SK-N-SH (cell line): ENCODE measurements at regions not wholly inside any gene's neighbourhood (a gene's known extent, or its start where the extent isn't known, plus 50 kb on each side); places are given as distances from the start of the nearest gene placed in this dataset.
A peak's percentile ranks its signal among the peaks of the same experiment; 100 is the strongest.

Source experiments
- CTCF ChIA-PET: fragments of 300-600, 350-600 bp; formaldehyde crosslinking; extraction: SDS; loops from one replicate; lab custom pipeline; 2021; lab: Yijun Ruan, JAX
- POLR2A ChIA-PET: fragments of 350-600 bp; sonication (Branson Sonifier 250); formaldehyde crosslinking; extraction: SDS; loops from one replicate; lab custom pipeline; 2020; ENCODE audit warnings: antibody characterized with exemption, inconsistent platforms; lab: Yijun Ruan, JAX
- DNase-seq: peaks from one replicate; pipeline ENCODE4 v3.0.0; 2012
- H2AFZ ChIP-seq: fragments of 200-600 bp; sonication (generic); 2 replicates; pipeline ENCODE4 v1.8.1; 2016; ENCODE audit warnings: antibody characterized with exemption, mild to moderate bottlenecking, low read depth
- H3F3A ChIP-seq: fragments of 200-600 bp; sonication (generic); replicated peaks from 2 replicates; pipeline ENCODE3; 2016; ENCODE audit warnings: antibody characterized with exemption, mild to moderate bottlenecking; ENCODE audit not compliant: insufficient read depth
- H3K27ac ChIP-seq, 2 experiments: fragments of 200-500 bp in 1 of 2; fragments of 200-600 bp in 1 of 2; sonication (Bioruptor generic) in 1 of 2; sonication (generic), shearing (Covaris generic) in 1 of 2; 2 replicates each; pipeline versions ENCODE4 v1.5.1 to v1.6.1; 2014 to 2016; ENCODE audit warnings: low read depth in 2 of 2, inconsistent platforms in 1 of 2, low read length in 1 of 2, mild to moderate bottlenecking in 1 of 2, mixed read lengths in 1 of 2
- H3K27me3 ChIP-seq: fragments of 200-600 bp; sonication (generic), shearing (Covaris generic); 2 replicates; pipeline ENCODE4 v1.6.1; 2016; ENCODE audit warnings: mixed run types; ENCODE audit not compliant: insufficient read depth
- H3K36me3 ChIP-seq, 2 experiments: fragments of 200-500 bp in 1 of 2; fragments of 200-600 bp in 1 of 2; sonication (Bioruptor generic) in 1 of 2; sonication (generic) in 1 of 2; replicated peaks in 1 of 2; 2 replicates each; pipeline versions ENCODE3 to v1.5.1; 2014 to 2016; ENCODE audit warnings: low read length in 1 of 2, mild to moderate bottlenecking in 1 of 2; ENCODE audit not compliant: insufficient read depth in 2 of 2, control insufficient read depth in 1 of 2
- H3K4me1 ChIP-seq, 2 experiments: fragments of 200-500 bp in 1 of 2; fragments of 200-600 bp in 1 of 2; sonication (Bioruptor generic) in 1 of 2; sonication (generic), shearing (Covaris generic) in 1 of 2; 2 replicates each; pipeline versions ENCODE4 v1.5.1 to v1.6.1; 2014 to 2016; ENCODE audit warnings: low read depth in 1 of 2, low read length in 1 of 2, mixed run types in 1 of 2; ENCODE audit not compliant: insufficient read depth in 2 of 2, control insufficient read depth in 1 of 2
- H3K4me2 ChIP-seq: fragments of 200-600 bp; sonication (generic), shearing (Covaris generic); 2 replicates; pipeline ENCODE4 v1.6.1; 2017; ENCODE audit warnings: mixed run types
- H3K4me3 ChIP-seq, 2 experiments: fragments of 200-500 bp in 1 of 2; fragments of 200-600 bp in 1 of 2; sonication (Bioruptor generic) in 1 of 2; sonication (generic), shearing (Covaris generic) in 1 of 2; 2 replicates each; pipeline versions ENCODE4 v1.5.1 to v1.8.1; 2014 to 2016; ENCODE audit warnings: low read depth in 2 of 2, inconsistent platforms in 1 of 2, low read length in 1 of 2, mild to moderate bottlenecking in 1 of 2, mixed read lengths in 1 of 2, moderate library complexity in 1 of 2
- H3K79me2 ChIP-seq: fragments of 200-600 bp; sonication (generic); 2 replicates; pipeline ENCODE4 v1.8.1; 2017; ENCODE audit warnings: mild to moderate bottlenecking; ENCODE audit not compliant: insufficient read depth
- H3K9ac ChIP-seq: fragments of 200-600 bp; sonication (generic); 2 replicates; pipeline ENCODE4 v1.6.1; 2017; ENCODE audit warnings: mixed run types
- H3K9me2 ChIP-seq: fragments of 200-600 bp; sonication (generic); 2 replicates; pipeline ENCODE4 v1.6.1; 2017; ENCODE audit warnings: mixed run types
- H3K9me3 ChIP-seq: fragments of 200-600 bp; sonication (generic); 2 replicates; pipeline ENCODE4 v1.6.1; 2017; ENCODE audit warnings: mixed run types, mild to moderate bottlenecking, moderate library complexity
- H4K20me1 ChIP-seq: fragments of 200-600 bp; sonication (generic); 2 replicates; pipeline ENCODE4 v1.6.1; 2017; ENCODE audit warnings: mild to moderate bottlenecking, mixed run types; ENCODE audit not compliant: insufficient read depth
- ELF1 ChIP-seq: IDR thresholded peaks from 2 replicates; pipeline ENCODE4 v1.4.0; 2012
- EZH2phosphoT487 ChIP-seq: fragments of 200-600 bp; sonication (generic); IDR thresholded peaks from 2 replicates; pipeline ENCODE4 v1.6.1; 2017; ENCODE audit warnings: low read depth, mixed run types, mild to moderate bottlenecking, antibody characterized with exemption, moderate library complexity, borderline replicate concordance
- FOSL2 ChIP-seq: IDR thresholded peaks from 2 replicates; pipeline ENCODE4 v1.4.0; 2012; ENCODE audit warnings: low read depth, mild to moderate bottlenecking, moderate library complexity, borderline replicate concordance
- JUND ChIP-seq: IDR thresholded peaks from 2 replicates; pipeline ENCODE4 v1.4.0; 2012
- NFIC ChIP-seq: IDR thresholded peaks from 2 replicates; pipeline ENCODE4 v1.4.0; 2012; ENCODE audit warnings: borderline replicate concordance
- RCOR1 ChIP-seq: fragments of 150-350 bp; IDR thresholded peaks from 2 replicates; pipeline ENCODE4 v1.6.1; 2017; ENCODE audit warnings: antibody characterized with exemption, low read length
- RFX5 ChIP-seq: IDR thresholded peaks from 2 replicates; pipeline ENCODE4 v1.6.1; 2012; ENCODE audit warnings: mild to moderate bottlenecking, improper control_type of control experiment, low read length
- RXRA ChIP-seq: IDR thresholded peaks from 2 replicates; pipeline ENCODE4 v1.4.0; 2012; ENCODE audit warnings: low read depth, mild to moderate bottlenecking, borderline replicate concordance
- TCF12 ChIP-seq: IDR thresholded peaks from 2 replicates; pipeline ENCODE4 v1.4.0; 2012
- YY1 ChIP-seq: IDR thresholded peaks from 2 replicates; pipeline ENCODE4 v1.4.0; 2012; ENCODE audit warnings: low read depth, mild to moderate bottlenecking
- WGBS: methylation state at CpG from one replicate; pipeline ENCODE4 v1.1.6; 2017; ENCODE audit warnings: low lambda C conversion rate; 5-methylcytosine and 5-hydroxymethylcytosine counted together
- TF ChIP-seq, protein P1 (sequence below): IDR thresholded peaks from 2 replicates; pipeline ENCODE4; 2012

GRCh38 chr15:97755726-97756125 lies 204.8 kb upstream of the ARRDC4 start:
- Histone ChIP-seq H2AFZ (no peak overlapping the region), H3K27ac (no peak overlapping the region), H3K9me3 (no peaks in the 10 kb centered on the region), H3K4me2 (no peak overlapping the region), H3K4me1 (no peaks in the 10 kb centered on the region; a peak in 1 of 4 replicates), H4K20me1 (no peaks in the 10 kb centered on the region), H3F3A (no peaks in the 10 kb centered on the region), H3K27me3 (no peaks in the 10 kb centered on the region), H3K9me2 (no peaks in the 10 kb centered on the region), H3K4me3 (no peak overlapping the region), H3K9ac (no peak overlapping the region), H3K36me3 (no peaks in the 10 kb centered on the region), H3K79me2 (no peaks in the 10 kb centered on the region)
- TF ChIP-seq ELF1 (no peak), FOSL2 (no peak), RFX5 (no peak), YY1 (no peak), JUND (no peak), EZH2phosphoT487 (no peak), TCF12 (no peak)
- POLR2A ChIA-PET = no interaction called here
- CTCF ChIA-PET = interaction anchor here (0.7 to 2.2 kb wide), 10 partner anchors 10 to 1401 kb away, joined by 3 to 9 read pairs (median 4); no protein-coding TSS in a partner anchor
- WGBS = 4% methylated on average over 1 of the region's 1 CpG
- DNase-seq = no peak

- WGBS = 9% methylated on average over 3 of the region's 3 CpGs
- no peak overlapping the region for H3K4me2 ChIP-seq
Observed at GRCh38 chr15:97759363-97759762, 201.1 kb upstream of the ARRDC4 start.

DNA sequence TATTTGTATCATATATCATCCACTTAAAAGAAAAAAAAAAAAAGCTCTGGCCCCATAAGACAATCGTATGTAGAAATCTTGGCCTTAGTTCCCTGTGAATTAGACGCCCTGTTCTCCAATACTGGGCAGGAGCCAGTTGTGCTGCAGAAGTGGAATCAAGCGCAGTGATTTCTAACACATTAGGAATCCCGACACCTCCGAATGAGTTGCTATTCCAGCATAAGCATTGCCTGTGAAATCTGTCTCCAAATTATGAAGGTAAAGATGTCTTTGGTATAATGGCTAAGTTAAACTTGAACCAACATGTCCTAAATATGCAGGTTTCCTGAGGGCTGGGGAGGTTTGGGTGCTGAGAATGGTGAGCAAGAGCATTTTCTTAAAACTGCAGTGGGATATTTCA lies 199.4 kb upstream of the ARRDC4 start:
- H3F3A ChIP-seq = no peaks in the 10 kb centered on the region
- POLR2A ChIA-PET = no interaction called here
- 25% methylated on average over 5 of the region's 5 CpGs for WGBS

More at GRCh38 chr15:97759363-97759762, 201.1 kb upstream of the ARRDC4 start:
- Histone ChIP-seq H3K27me3 (no peaks in the 10 kb centered on the region), H3K9me2 (no peaks in the 10 kb centered on the region), H4K20me1 (no peaks in the 10 kb centered on the region), H3K79me2 (no peaks in the 10 kb centered on the region), H3K4me3 (no peak overlapping the region), H2AFZ (no peak overlapping the region), H3K4me1 (no peaks in the 10 kb centered on the region; a peak in 1 of 4 replicates), H3K9ac (no peak overlapping the region), H3F3A (no peaks in the 10 kb centered on the region), H3K27ac (no peak overlapping the region), H3K9me3 (no peaks in the 10 kb centered on the region), H3K36me3 (no peaks in the 10 kb centered on the region)
- TF ChIP-seq, protein P1, sequence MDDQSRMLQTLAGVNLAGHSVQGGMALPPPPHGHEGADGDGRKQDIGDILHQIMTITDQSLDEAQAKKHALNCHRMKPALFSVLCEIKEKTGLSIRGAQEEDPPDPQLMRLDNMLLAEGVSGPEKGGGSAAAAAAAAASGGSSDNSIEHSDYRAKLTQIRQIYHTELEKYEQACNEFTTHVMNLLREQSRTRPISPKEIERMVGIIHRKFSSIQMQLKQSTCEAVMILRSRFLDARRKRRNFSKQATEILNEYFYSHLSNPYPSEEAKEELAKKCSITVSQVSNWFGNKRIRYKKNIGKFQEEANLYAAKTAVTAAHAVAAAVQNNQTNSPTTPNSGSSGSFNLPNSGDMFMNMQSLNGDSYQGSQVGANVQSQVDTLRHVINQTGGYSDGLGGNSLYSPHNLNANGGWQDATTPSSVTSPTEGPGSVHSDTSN = 0 out of 2 replicates have a peak, but pooled peaks have one; percentile 30
- TF ChIP-seq NFIC (no peak), FOSL2 (peak; percentile 12; the same call in 1 of the 2 replicates), RCOR1 (no peak), JUND (0 out of 2 replicates have a peak, but pooled peaks have one; percentile 8)
- POLR2A ChIA-PET = no interaction called here
- CTCF ChIA-PET = no interaction called here
- no peak for DNase-seq

More for the DNA sequence above, 199.4 kb upstream of the ARRDC4 start:
- CTCF ChIA-PET = interaction anchor here (1.2 kb wide), 1 partner anchor 10 kb away, joined by 3 read pairs; no protein-coding TSS in a partner anchor
- Histone ChIP-seq H3K4me3 (no peak overlapping the region), H3K27ac (no peak overlapping the region), H3K9me2 (no peaks in the 10 kb centered on the region), H4K20me1 (no peaks in the 10 kb centered on the region), H3K9ac (no peak overlapping the region), H3K36me3 (no peaks in the 10 kb centered on the region), H3K27me3 (no peaks in the 10 kb centered on the region), H3K9me3 (no peaks in the 10 kb centered on the region), H3K79me2 (no peaks in the 10 kb centered on the region), H2AFZ (no peak overlapping the region)
- DNase-seq = no peak
- TF ChIP-seq JUND (no peak), RXRA (no peak), YY1 (no peak)
- TF ChIP-seq, protein P1 = no peak
- TF ChIP-seq, all 33 proteins: peak for 0
- no peaks in the 10 kb centered on the region; a peak in 1 of 4 replicates for H3K4me1 ChIP-seq
- H3K4me2 ChIP-seq = no peak overlapping the region
